ENCODE measurements at regions not wholly inside any gene's neighbourhood (a gene's known extent, or its start where the extent isn't known, plus 50 kb on each side); places are given as distances from the start of the nearest gene placed in this dataset.

- intact Hi-C loops (cut with micrococcal nuclease), result no loop called here
Observed at GRCh38 chr2:104027321-104027720, 826.6 kb upstream of the POU3F3 start.

GRCh38 chr2:104028061-104028460 lies 825.9 kb upstream of the POU3F3 start:
- H3K27ac ChIP-seq (ENCODE audit: low read depth in 1 of 2, low read length in 2 of 2), result no peak overlapping the region
- WGBS (ENCODE audit: insufficient coverage), result no CpG with 5 or more reads among the region's 4 CpGs
- no peaks in the 10 kb centered on the region for H3K36me3 ChIP-seq (replicated peaks in 1 of 2; ENCODE audit: control insufficient read depth in 1 of 2, insufficient read depth in 2 of 2, low read length in 2 of 2)
- H3K27me3 Mint-ChIP-seq (ENCODE audit: low read depth in 3 of 3), result peaks cover 0 to 5% (median 0%) of the 10 kb centered on the region in 3 donors
- H2AFZ ChIP-seq (ENCODE audit: insufficient read depth, low read depth, low read length, poor library complexity, severe bottlenecking), result no peak overlapping the region
- intact Hi-C loops (cut with micrococcal nuclease), result no loop called here
- no peak for TF ChIP-seq CTCF (IDR thresholded peaks at IDR 0.05)
- H3K4me3 Mint-ChIP-seq, result no peak overlapping the region
- H3K36me3 Mint-ChIP-seq, result no peaks in the 10 kb centered on the region
- H3K9me3 Mint-ChIP-seq, result no peaks in the 10 kb centered on the region
- no peaks in the 10 kb centered on the region for H3K9me3 ChIP-seq (replicated peaks in 1 of 2; ENCODE audit: control insufficient read depth in 1 of 2, insufficient read depth in 1 of 2, low read length in 2 of 2)
- no peak overlapping the region for H3K4me2 ChIP-seq (replicated peaks; ENCODE audit: extremely low read depth, low read length, poor library complexity, severe bottlenecking)
- DNase-seq, result no peak
- H3K4me1 Mint-ChIP-seq, result no peaks in the 10 kb centered on the region
- H3K4me1 ChIP-seq (ENCODE audit: control insufficient read depth in 1 of 2, insufficient read depth in 2 of 2, low read length in 2 of 2), result no peaks in the 10 kb centered on the region
- no peaks in the 10 kb centered on the region for H3K27me3 ChIP-seq (ENCODE audit: control insufficient read depth in 2 of 2, insufficient read depth in 2 of 2, low read length in 2 of 2)
- no peak overlapping the region for H3K4me3 ChIP-seq (replicated peaks in 1 of 3; ENCODE audit: low read depth in 2 of 3, low read length in 3 of 3)
- H4K20me1 ChIP-seq (ENCODE audit: insufficient read depth, low read length), result no peaks in the 10 kb centered on the region
- no peak overlapping the region for H3K27ac Mint-ChIP-seq
- H3K79me2 ChIP-seq (ENCODE audit: insufficient read depth, low read length), result no peaks in the 10 kb centered on the region
- H3K9ac ChIP-seq (ENCODE audit: insufficient read depth, low read length, poor library complexity, severe bottlenecking), result no peak overlapping the region

More at GRCh38 chr2:104027321-104027720, 826.6 kb upstream of the POU3F3 start:
- WGBS (ENCODE audit: insufficient coverage), result no CpG with 5 or more reads among the region's 2 CpGs
- no peaks in the 10 kb centered on the region for H3K79me2 ChIP-seq (ENCODE audit: insufficient read depth, low read length)
- Mint-ChIP-seq H3K27me3 (ENCODE audit: low read depth in 3 of 3) (peaks cover 0 to 5% (median 0%) of the 10 kb centered on the region in 3 donors), H3K9me3 (no peaks in the 10 kb centered on the region), H3K27ac (no peak overlapping the region), H3K36me3 (no peaks in the 10 kb centered on the region), H3K4me1 (no peaks in the 10 kb centered on the region), H3K4me3 (no peak overlapping the region)
- H3K9me3 ChIP-seq (replicated peaks in 1 of 2; ENCODE audit: control insufficient read depth in 1 of 2, insufficient read depth in 1 of 2, low read length in 2 of 2), result no peaks in the 10 kb centered on the region
- H3K4me1 ChIP-seq (ENCODE audit: control insufficient read depth in 1 of 2, insufficient read depth in 2 of 2, low read length in 2 of 2), result no peaks in the 10 kb centered on the region
- H4K20me1 ChIP-seq (ENCODE audit: insufficient read depth, low read length), result no peaks in the 10 kb centered on the region
- no peaks in the 10 kb centered on the region for H3K36me3 ChIP-seq (replicated peaks in 1 of 2; ENCODE audit: control insufficient read depth in 1 of 2, insufficient read depth in 2 of 2, low read length in 2 of 2)
- no peak overlapping the region for H3K27ac ChIP-seq (ENCODE audit: low read depth in 1 of 2, low read length in 2 of 2)
- no peak overlapping the region for H3K9ac ChIP-seq (ENCODE audit: insufficient read depth, low read length, poor library complexity, severe bottlenecking)
- no peak overlapping the region for H3K4me2 ChIP-seq (replicated peaks; ENCODE audit: extremely low read depth, low read length, poor library complexity, severe bottlenecking)
- H3K4me3 ChIP-seq (replicated peaks in 1 of 3; ENCODE audit: low read depth in 2 of 3, low read length in 3 of 3), result no peak overlapping the region
- H3K27me3 ChIP-seq (ENCODE audit: control insufficient read depth in 2 of 2, insufficient read depth in 2 of 2, low read length in 2 of 2), result no peaks in the 10 kb centered on the region
- H2AFZ ChIP-seq (ENCODE audit: insufficient read depth, low read depth, low read length, poor library complexity, severe bottlenecking), result no peak overlapping the region
- no peak for TF ChIP-seq CTCF (IDR thresholded peaks at IDR 0.05)
- DNase-seq, result no peak
